ENCODE measurements at regions not wholly inside any gene's neighbourhood (a gene's known extent, or its start where the extent isn't known, plus 50 kb on each side); places are given as distances from the start of the nearest gene placed in this dataset.

DNA sequence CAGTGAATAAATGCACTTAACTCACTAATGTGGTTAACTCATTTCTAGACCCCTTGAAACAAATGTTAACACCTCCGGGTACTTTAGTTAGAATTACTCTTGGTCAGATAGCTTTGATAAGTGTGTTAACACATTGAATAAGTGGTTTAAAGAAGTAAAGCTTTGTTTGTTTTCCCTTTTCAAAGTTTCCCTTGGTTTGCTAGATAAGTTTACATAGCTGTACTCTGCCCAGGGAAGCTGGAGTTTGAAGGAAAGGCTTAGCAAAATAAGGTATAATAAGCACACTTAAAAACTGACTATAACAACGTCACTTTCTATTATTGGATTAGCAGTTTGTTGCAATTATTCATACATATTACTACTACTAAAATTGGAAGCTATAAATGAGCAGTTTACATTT is 1233.9 kb upstream of the ADGRL2 start:
- Histone ChIP-seq H3K4ac (replicated peaks; ENCODE audit: insufficient read length, low read depth, low read length) (no peak overlapping the region), H3K9ac (replicated peaks in 1 of 4; ENCODE audit: extremely low read depth in 1 of 4, low read depth in 3 of 4, low read length in 3 of 4) (no peak overlapping the region), H4K91ac (replicated peaks; ENCODE audit: insufficient read length, low read length) (no peak overlapping the region), H2BK12ac (ENCODE audit: low read depth, low read length) (no peak overlapping the region), H3K4me3 (ENCODE audit: extremely low read depth in 1 of 4, insufficient read depth in 2 of 4, low read depth in 3 of 4, low read length in 4 of 4) (no peak overlapping the region), H3K4me2 (ENCODE audit: insufficient read depth in 1 of 2, low read depth in 2 of 2, low read length in 2 of 2) (no peak overlapping the region), H2AK5ac (ENCODE audit: low read depth, low read length) (no peak overlapping the region), H3K23me2 (ENCODE audit: low read depth, low read length) (no peaks in the 10 kb centered on the region), H3K36me3 (ENCODE audit: control insufficient read depth in 2 of 4, insufficient read depth in 4 of 4, low read length in 3 of 4) (no peaks in the 10 kb centered on the region), H3K56ac (replicated peaks; ENCODE audit: insufficient read length, low read depth, low read length) (no peak overlapping the region), H3K27ac (ENCODE audit: low read depth, low read length) (no peak overlapping the region), H3K23ac (ENCODE audit: insufficient read length) (no peak overlapping the region), H2BK15ac (ENCODE audit: low read length) (no peak overlapping the region), H4K20me1 (replicated peaks in 1 of 2; ENCODE audit: control insufficient read depth in 1 of 2, insufficient read depth in 2 of 2, low read length in 2 of 2) (no peaks in the 10 kb centered on the region), H3K27me3 (replicated peaks in 1 of 4; ENCODE audit: control insufficient read depth in 3 of 4, extremely low read depth in 1 of 4, insufficient read depth in 3 of 4, low read length in 3 of 4) (no peaks in the 10 kb centered on the region), H3K9me3 (ENCODE audit: insufficient read depth in 2 of 2, low read depth in 1 of 2, low read length in 1 of 2) (no peaks in the 10 kb centered on the region), H4K5ac (ENCODE audit: insufficient read length, low read depth, low read length) (no peak overlapping the region), H3K79me2 (ENCODE audit: control insufficient read depth in 1 of 2, insufficient read depth in 2 of 2, low read length in 2 of 2) (no peaks in the 10 kb centered on the region), H3K4me1 (replicated peaks in 1 of 4; ENCODE audit: control insufficient read depth in 3 of 4, insufficient read depth in 4 of 4, low read length in 3 of 4) (no peaks in the 10 kb centered on the region), H4K8ac (ENCODE audit: extremely low read depth, insufficient read depth, low read length) (no peak overlapping the region), H3K14ac (ENCODE audit: insufficient read length) (no peak overlapping the region), H3K79me1 (ENCODE audit: low read depth, low read length) (no peaks in the 10 kb centered on the region), H3K18ac (ENCODE audit: extremely low read depth, low read length) (no peak overlapping the region), H2BK120ac (replicated peaks; ENCODE audit: low read depth, low read length) (no peak overlapping the region), H2BK5ac (ENCODE audit: low read depth, low read length) (no peak overlapping the region), H2BK20ac (ENCODE audit: low read length) (no peak overlapping the region), H2AFZ (ENCODE audit: low read length) (no peak overlapping the region)
- FAIRE-seq, result no peak
- no peak for DNase-seq (ENCODE audit: low read depth in 1 of 2, low spot score in 2 of 2)
- WGBS, 2 experiments (ENCODE audit: extremely low coverage in 1 of 2, insufficient coverage in 1 of 2, insufficient read length in 1 of 2, insufficient replicate concordance in 2 of 2, low coverage in 1 of 2, low lambda C conversion rate in 2 of 2, missing lambda C conversion rate in 1 of 2), result 53% methylated on average over 2 of the region's 2 CpGs; no CpG with 5 or more reads in 1 of the 2 experiments
- ChIA-PET POLR2A (ENCODE audit: partially characterized antibody) (interaction anchor here (0.5 kb wide), 1 partner anchor 64 kb away, joined by 4 read pairs; no protein-coding TSS in a partner anchor), CTCF (ENCODE audit: partially characterized antibody) (interaction anchor here (0.6 kb wide), 1 partner anchor 19 kb away, joined by 4 read pairs; no protein-coding TSS in a partner anchor)
- TF ChIP-seq, protein P1, sequence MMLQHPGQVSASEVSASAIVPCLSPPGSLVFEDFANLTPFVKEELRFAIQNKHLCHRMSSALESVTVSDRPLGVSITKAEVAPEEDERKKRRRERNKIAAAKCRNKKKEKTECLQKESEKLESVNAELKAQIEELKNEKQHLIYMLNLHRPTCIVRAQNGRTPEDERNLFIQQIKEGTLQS (IDR thresholded peaks at IDR 0.05; ENCODE audit: insufficient read depth, low read depth, low read length), result no peak
- no peak for TF ChIP-seq CHD2 (IDR thresholded peaks at IDR 0.05; ENCODE audit: low read length)
- no peak for TF ChIP-seq PHF8 (conservative IDR thresholded peaks at IDR 0.05; ENCODE audit: low read depth, low read length)
- TF ChIP-seq SIX5 (IDR thresholded peaks at IDR 0.05; ENCODE audit: low read depth, low read length), result no peak
- TF ChIP-seq RAD21 (IDR thresholded peaks at IDR 0.05 in 1 of 2, conservative IDR thresholded peaks at IDR 0.05 in 1 of 2; ENCODE audit: low read depth in 2 of 2, low read length in 2 of 2), result no peak
- no peak for TF ChIP-seq POLR2A (IDR thresholded peaks at IDR 0.05; ENCODE audit: control extremely low read depth in 1 of 2, low read depth in 2 of 2, low read length in 2 of 2)
- TF ChIP-seq FOSL1 (IDR thresholded peaks at IDR 0.05; ENCODE audit: insufficient read depth, low read depth, low read length), result no peak
- TF ChIP-seq SIRT6 (IDR thresholded peaks at IDR 0.05; ENCODE audit: low read length), result no peak
- no peak for TF ChIP-seq TAF7 (optimal IDR thresholded peaks at IDR 0.05; ENCODE audit: borderline replicate concordance, low read depth, low read length)
- TF ChIP-seq, protein P2, sequence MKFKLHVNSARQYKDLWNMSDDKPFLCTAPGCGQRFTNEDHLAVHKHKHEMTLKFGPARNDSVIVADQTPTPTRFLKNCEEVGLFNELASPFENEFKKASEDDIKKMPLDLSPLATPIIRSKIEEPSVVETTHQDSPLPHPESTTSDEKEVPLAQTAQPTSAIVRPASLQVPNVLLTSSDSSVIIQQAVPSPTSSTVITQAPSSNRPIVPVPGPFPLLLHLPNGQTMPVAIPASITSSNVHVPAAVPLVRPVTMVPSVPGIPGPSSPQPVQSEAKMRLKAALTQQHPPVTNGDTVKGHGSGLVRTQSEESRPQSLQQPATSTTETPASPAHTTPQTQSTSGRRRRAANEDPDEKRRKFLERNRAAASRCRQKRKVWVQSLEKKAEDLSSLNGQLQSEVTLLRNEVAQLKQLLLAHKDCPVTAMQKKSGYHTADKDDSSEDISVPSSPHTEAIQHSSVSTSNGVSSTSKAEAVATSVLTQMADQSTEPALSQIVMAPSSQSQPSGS (IDR thresholded peaks at IDR 0.05; ENCODE audit: low read length), result no peak

Measured in H1 (cell line).